ENCODE measurements at regions not wholly inside any gene's neighbourhood (a gene's known extent, or its start where the extent isn't known, plus 50 kb on each side); places are given as distances from the start of the nearest gene placed in this dataset.

DNA sequence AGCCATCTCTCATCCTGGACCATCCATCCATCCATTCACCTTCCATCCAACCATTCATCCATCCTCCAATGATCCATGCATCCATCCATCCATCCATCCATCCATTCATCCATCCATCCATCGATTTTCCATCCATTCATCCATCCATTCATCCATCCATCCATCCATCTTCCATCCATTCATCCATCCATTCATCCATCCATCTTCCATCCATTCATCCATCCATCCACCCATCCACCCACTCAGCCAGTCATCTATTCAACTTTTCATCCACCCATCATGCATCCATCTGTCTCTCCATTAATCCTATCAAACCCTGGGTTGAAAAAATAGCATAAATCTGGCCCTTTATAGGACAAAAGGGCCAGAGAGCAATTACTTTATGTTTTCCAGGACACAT lies 158.3 kb upstream of the WSCD1 start:
- H3K4me3 ChIP-seq = no peak overlapping the region

More for the DNA sequence above, 158.3 kb upstream of the WSCD1 start:
- no peak for DNase-seq (ENCODE audit: low spot score)
- H3K4me1 ChIP-seq (ENCODE audit: insufficient read depth) = no peaks in the 10 kb centered on the region
- no peak overlapping the region for H3K27ac Mint-ChIP-seq
- H3K9me2 ChIP-seq (ENCODE audit: insufficient read depth) = peaks cover 8% of the 10 kb centered on the region; the same call in 1 of the 2 replicates
- no peaks in the 10 kb centered on the region for H3K79me2 ChIP-seq (replicated peaks; ENCODE audit: insufficient read depth)
- H3K36me3 ChIP-seq (ENCODE audit: insufficient read depth) = no peaks in the 10 kb centered on the region
- H3K36me3 Mint-ChIP-seq (ENCODE audit: low read depth) = no peaks in the 10 kb centered on the region; the same call in 2 of the 3 replicates
- H3K4me3 Mint-ChIP-seq = no peak overlapping the region
- no peak for ATAC-seq
- no peaks in the 10 kb centered on the region for H3K9me3 Mint-ChIP-seq
- no peak for TF ChIP-seq EZH2phosphoT487 (IDR thresholded peaks at IDR 0.05; ENCODE audit: unreplicated experiment)
- no peak for TF ChIP-seq CTCF (conservative IDR thresholded peaks at IDR 0.05; ENCODE audit: low read depth in 2 of 2)
- no peak for TF ChIP-seq ZNF462 (CRISPR knock-in tag; IDR thresholded peaks at IDR 0.05)
- TF ChIP-seq POLR2AphosphoS5 (IDR thresholded peaks at IDR 0.05; ENCODE audit: low read depth) = no peak
- TF ChIP-seq STAT1 (IDR thresholded peaks at IDR 0.05; ENCODE audit: unreplicated experiment) = no peak
- no peak for TF ChIP-seq EZH2 (IDR thresholded peaks at IDR 0.05; ENCODE audit: low read depth, unreplicated experiment)
- TF ChIP-seq JUNB (IDR thresholded peaks at IDR 0.05; ENCODE audit: unreplicated experiment) = no peak
- TF ChIP-seq NANOG (IDR thresholded peaks at IDR 0.05; ENCODE audit: borderline replicate concordance) = no peak
- no peak for TF ChIP-seq CREB1 (CRISPR knock-in tag; IDR thresholded peaks at IDR 0.05; ENCODE audit: low read depth)
- TF ChIP-seq, protein P1, sequence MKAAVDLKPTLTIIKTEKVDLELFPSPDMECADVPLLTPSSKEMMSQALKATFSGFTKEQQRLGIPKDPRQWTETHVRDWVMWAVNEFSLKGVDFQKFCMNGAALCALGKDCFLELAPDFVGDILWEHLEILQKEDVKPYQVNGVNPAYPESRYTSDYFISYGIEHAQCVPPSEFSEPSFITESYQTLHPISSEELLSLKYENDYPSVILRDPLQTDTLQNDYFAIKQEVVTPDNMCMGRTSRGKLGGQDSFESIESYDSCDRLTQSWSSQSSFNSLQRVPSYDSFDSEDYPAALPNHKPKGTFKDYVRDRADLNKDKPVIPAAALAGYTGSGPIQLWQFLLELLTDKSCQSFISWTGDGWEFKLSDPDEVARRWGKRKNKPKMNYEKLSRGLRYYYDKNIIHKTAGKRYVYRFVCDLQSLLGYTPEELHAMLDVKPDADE (IDR thresholded peaks at IDR 0.05) = no peak
- no peak overlapping the region for H3K4me2 ChIP-seq
- H2AFZ ChIP-seq = no peak overlapping the region
- H3K27me3 Mint-ChIP-seq (ENCODE audit: insufficient read depth, low read depth, poor library complexity) = peaks cover 4% of the 10 kb centered on the region
- H3K27me3 ChIP-seq (ENCODE audit: insufficient read depth) = no peaks in the 10 kb centered on the region
- H4K20me1 ChIP-seq (replicated peaks; ENCODE audit: insufficient read depth) = no peaks in the 10 kb centered on the region
- H3K27ac ChIP-seq (ENCODE audit: low read depth) = no peak overlapping the region
- H3F3A ChIP-seq (replicated peaks; ENCODE audit: low read depth) = no peaks in the 10 kb centered on the region
- peaks cover 8% of the 10 kb centered on the region; the same call in 2 of the 3 replicates for H3K4me1 Mint-ChIP-seq
